Activated CD8-positive, alpha-beta memory T cell treated with anti-CD3 and anti-CD28 coated beads for 36 hours (primary cell): ENCODE measurements at regions not wholly inside any gene's neighbourhood (a gene's known extent, or its start where the extent isn't known, plus 50 kb on each side); places are given as distances from the start of the nearest gene placed in this dataset.
"Not testable (repeated sequence)": the region's sequence is repeated elsewhere in the genome, so short reads cannot be mapped to it uniquely, and the experiment has no call there.

ENCODE experiments used
- CTCF ChIA-PET: fragments of 350-600 bp; sonication (Branson Sonifier 250); formaldehyde crosslinking; loops from one replicate; lab custom pipeline; 2021; ENCODE audit warnings: antibody characterized with exemption; lab: Charles Lee
- POLR2A ChIA-PET: fragments of 350-600 bp; sonication (Branson Sonifier 250); formaldehyde crosslinking; loops from one replicate; lab custom pipeline; 2021; ENCODE audit warnings: antibody characterized with exemption; lab: Charles Lee

- CTCF ChIA-PET: no interaction called here
These were observed 91.2 kb upstream of the EXOC2 start for GRCh38 chr6:783966-784735.

DNA sequence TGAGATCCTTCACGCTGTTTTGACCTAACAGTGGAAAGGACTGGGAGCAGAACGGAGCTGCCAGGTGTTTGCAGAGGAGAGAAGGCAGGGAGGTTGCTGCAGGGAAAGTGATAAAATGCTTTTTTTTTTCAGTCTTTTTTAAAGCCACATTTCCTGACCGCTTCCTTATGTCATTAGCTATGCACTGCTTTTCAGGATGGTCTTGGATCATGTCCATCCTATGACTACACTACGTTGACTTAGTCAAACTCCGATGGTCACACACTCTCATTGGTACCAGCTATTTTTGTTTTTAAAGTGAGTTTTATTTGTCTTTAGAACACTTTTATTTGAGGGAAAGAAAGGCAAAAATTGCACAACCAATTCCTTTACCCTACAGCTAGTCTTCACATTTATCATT lies 89.2 kb upstream of the EXOC2 start:
- CTCF ChIA-PET: no interaction called here
- POLR2A ChIA-PET: no interaction called here

More at GRCh38 chr6:783966-784735, 91.2 kb upstream of the EXOC2 start:
- POLR2A ChIA-PET: no interaction called here

- ChIA-PET POLR2A (no interaction called here), CTCF (no interaction called here)
These were observed 88.5 kb upstream of the EXOC2 start for GRCh38 chr6:781350-781961.

GRCh38 chr6:780706-781105 lies 87.8 kb upstream of the EXOC2 start:
- POLR2A ChIA-PET: no interaction called here
- CTCF ChIA-PET: no interaction called here

GRCh38 chr6:776951-777350 lies 84.0 kb upstream of the EXOC2 start:
- ChIA-PET CTCF (no interaction called here), POLR2A (no interaction called here)

DNA sequence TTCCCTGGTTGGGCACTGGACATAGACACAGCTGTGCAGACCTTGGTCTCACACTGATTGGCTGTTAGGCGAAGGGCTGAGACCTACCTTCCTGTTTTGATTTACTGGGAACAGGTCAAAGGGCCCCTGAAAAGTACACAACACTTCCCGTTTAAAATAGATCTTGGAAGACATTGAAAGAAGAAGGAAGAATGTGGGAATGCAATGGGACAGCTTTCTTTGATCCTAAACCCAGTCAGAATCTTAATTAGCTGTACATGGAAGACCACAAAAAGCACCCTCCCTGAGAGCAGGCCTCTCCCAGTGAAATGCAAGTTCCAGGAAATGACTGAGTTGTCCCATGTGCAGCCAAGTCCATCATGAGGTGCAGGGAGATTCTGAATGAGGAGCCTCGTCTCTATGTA lies 83.6 kb upstream of the EXOC2 start:
- CTCF ChIA-PET: no interaction called here

GRCh38 chr6:775863-776262 lies 82.9 kb upstream of the EXOC2 start:
- ChIA-PET CTCF (no interaction called here), POLR2A (no interaction called here)

More for the DNA sequence above, 83.6 kb upstream of the EXOC2 start:
- POLR2A ChIA-PET: no interaction called here

DNA sequence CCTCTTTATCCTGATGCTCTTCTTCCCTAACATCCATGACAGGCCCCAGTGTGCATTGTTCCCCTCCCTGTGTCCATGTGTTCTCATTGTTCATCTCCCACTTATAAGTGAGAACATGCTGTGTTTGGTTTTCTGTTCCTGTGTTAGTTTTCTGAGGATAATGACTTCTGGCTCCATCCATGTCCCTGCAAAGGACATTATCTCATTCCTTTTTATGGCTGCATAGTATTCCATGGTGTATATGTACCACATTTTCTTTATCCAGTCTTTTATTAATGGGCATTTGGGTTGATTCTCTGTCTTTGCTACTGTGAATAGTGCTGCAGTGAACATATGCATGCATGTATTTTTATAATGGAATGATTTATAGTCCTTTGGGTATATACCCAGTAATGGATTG lies 78.7 kb upstream of the EXOC2 start:
- POLR2A ChIA-PET: not testable (repeated sequence)

GRCh38 chr6:767755-768512 lies 75.0 kb upstream of the EXOC2 start:
- CTCF ChIA-PET: no interaction called here
- POLR2A ChIA-PET: interaction anchor here (0.7 kb wide), 1 partner anchor 170 kb away, joined by 4 read pairs; no protein-coding TSS in a partner anchor

More for the DNA sequence above, 78.7 kb upstream of the EXOC2 start:
- CTCF ChIA-PET: interaction anchor here (0.7 kb wide), 1 partner anchor 665 kb away, joined by 3 read pairs; no protein-coding TSS in a partner anchor

GRCh38 chr6:766625-767024 lies 73.7 kb upstream of the EXOC2 start:
- ChIA-PET CTCF (no interaction called here), POLR2A (no interaction called here)

GRCh38 chr6:761997-762396 lies 69.1 kb upstream of the EXOC2 start:
- CTCF ChIA-PET: no interaction called here

GRCh38 chr6:760982-761955 lies 68.3 kb upstream of the EXOC2 start:
- POLR2A ChIA-PET: no interaction called here
- CTCF ChIA-PET: no interaction called here

More at GRCh38 chr6:761997-762396, 69.1 kb upstream of the EXOC2 start:
- POLR2A ChIA-PET: no interaction called here

- ChIA-PET CTCF (no interaction called here), POLR2A (no interaction called here)
These were observed 66.8 kb upstream of the EXOC2 start for GRCh38 chr6:759729-760128.

DNA sequence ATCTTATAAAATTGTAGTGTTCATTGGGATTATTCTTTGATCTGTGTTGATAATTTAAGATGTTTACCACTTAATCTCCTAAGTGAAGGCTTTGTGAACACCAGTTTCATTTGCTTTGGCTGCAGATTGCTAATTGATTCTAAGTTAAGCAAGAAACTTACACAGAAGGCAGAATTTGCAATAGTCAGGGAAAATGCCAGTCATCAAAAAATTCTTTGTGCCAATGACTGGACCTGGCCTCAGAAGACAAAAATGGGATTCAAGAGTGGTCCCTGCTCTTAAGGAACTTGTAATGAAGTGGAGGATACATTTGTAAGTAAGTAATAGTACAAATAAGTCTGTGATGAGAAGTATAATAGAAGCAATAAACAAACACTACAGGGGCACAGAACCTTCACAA lies 63.3 kb upstream of the EXOC2 start:
- CTCF ChIA-PET: no interaction called here
- POLR2A ChIA-PET: no interaction called here

DNA sequence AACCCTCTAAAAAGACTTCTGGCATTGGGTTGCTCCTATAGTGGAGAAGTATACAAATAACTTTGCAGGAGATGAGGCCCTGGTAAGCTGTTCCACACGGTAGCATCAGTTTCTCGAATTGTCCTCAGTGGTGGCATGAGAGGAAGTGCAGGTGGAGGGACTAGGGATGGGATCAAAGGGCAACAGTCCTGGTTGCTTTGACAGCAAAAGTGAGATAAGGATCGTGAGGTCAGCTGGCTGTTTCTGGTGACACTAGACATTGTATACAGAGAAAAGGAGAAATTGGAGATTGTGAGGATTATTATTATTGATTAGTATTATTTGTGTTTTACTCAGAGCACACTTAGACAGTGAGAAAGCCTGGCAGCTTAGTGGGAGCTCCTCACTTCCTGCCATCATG lies 61.3 kb upstream of the EXOC2 start:
- POLR2A ChIA-PET: no interaction called here
- CTCF ChIA-PET: no interaction called here

- POLR2A ChIA-PET: no interaction called here
- CTCF ChIA-PET: no interaction called here
These were observed 60.5 kb upstream of the EXOC2 start for GRCh38 chr6:753486-753885.

- POLR2A ChIA-PET: no interaction called here
- CTCF ChIA-PET: no interaction called here
These were observed 59.5 kb upstream of the EXOC2 start for GRCh38 chr6:752438-752837.

DNA sequence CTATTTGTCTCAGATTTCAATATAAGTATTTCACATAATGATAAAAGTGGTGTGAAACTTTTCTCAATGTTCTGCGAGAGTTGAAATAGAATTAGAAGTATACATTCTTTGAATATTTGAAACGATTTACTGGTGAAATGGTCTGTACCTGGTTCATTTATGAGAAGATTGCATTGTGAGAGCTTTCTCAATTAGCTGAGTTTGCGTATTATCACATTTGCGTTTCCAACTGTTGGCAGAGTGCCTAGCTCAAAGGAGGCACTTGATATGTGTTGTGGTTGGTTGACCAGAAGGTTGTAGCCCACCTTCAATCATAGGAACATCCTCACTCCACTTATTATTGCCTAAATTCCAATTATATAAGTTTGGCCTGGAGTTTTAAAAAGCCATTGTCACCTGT lies 58.8 kb upstream of the EXOC2 start:
- CTCF ChIA-PET: no interaction called here
- POLR2A ChIA-PET: no interaction called here

GRCh38 chr6:747921-748320 lies 55.0 kb upstream of the EXOC2 start:
- ChIA-PET POLR2A (no interaction called here), CTCF (no interaction called here)
